Smooth muscle cell of the brain vasculature (primary cell): ENCODE measurements at regions not wholly inside any gene's neighbourhood (a gene's known extent, or its start where the extent isn't known, plus 50 kb on each side); places are given as distances from the start of the nearest gene placed in this dataset.

Source experiments
- DNase-seq: peaks from one replicate; pipeline ENCODE4 v3.0.0-alpha.2; 2012; ENCODE audit warnings: low read depth, low spot score

DNA sequence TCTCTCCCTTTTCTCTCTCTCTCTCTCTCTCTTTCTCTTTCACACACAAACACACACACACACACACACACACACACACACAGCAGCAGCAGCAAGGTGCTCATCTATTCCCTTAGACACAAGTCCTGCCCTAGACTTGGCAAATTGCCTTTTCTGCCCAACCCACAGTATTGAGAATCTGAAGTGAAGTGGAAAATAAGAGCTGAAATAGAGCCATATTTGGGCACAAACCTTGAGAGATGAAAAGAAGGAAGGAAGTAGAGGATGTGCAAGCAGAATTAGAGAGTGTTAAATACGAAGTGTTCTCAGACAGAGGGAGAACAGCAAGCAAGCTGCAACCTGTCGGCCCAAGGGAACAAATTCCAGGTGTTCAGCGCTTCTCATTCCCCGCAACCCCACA is 557.5 kb upstream of the NOX3 start:
- DNase-seq, result no peak

DNA sequence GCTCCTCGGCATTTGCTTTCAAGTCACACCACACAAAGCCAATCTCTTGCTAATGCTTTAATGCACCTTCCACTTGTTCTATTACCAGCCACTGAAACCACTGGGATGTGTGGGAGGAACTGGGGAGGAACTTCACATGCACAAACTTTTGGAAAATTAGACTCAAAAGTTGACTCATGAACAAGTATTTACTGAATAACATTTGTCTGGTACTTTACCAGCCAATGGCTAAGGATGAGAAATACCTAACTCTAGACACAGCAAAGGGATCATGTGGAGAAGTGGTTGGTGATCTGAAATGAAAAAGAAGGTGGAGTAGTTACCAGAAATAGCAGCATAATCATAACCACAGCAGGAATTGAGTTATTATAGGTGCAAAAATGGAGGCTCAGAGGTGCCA is 554.0 kb upstream of the NOX3 start:
- no peak for DNase-seq

DNA sequence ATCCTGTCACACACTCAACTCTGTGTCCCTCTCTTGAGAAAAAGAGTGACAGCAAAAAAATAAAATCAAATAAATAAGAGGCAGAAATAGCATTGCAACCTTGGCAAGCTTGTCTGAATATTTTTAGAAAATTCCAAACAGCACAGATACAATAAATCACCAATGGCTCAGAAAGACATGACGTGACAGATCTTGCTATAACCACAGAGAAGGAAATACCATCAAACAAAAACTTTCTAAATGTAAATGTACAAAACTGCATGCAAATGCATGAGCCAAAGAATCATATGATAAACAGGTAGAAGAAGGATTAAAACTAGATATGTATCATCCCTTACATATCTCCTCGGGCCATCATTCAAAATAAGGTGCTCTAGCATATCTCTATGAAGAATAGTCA is 549.2 kb upstream of the NOX3 start:
- DNase-seq, result no peak

DNA sequence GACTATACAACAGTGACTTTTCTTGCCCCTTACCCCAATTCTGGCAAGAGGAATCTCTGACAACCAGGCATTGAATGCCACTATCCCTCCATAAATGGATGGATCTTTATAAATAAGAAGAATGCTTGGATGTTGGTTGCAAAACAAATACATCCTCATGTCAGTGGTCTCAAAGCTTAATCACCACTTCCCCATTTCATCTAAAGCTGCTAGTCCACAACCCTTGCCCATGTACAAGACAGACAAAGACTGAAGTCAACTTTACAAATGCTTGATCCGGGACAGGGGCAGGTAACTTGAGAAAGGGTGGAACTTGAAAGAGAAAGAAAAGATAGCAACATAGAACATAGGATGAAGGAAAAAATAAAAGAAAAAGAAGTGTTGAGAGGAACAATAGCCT is 540.5 kb upstream of the NOX3 start:
- DNase-seq, result no peak

DNA sequence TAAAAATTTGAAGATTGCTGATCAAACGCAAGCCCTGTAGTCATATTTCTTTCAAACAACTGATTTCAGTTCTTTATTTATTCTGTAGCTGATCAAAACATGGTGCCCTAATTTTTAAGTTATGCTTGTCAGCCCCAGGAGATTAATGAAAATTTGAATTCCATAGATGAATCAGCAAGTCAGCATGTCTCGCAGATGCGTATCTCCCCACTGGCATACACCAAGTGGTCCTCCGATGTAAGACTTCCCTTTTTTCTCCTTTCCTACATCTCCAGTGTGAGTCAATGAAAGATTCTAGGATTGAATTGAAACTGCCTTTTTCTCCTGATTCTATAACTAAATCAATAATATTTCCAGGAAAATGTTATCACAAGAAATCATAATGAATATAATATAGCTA is 539.6 kb upstream of the NOX3 start:
- no peak for DNase-seq

DNA sequence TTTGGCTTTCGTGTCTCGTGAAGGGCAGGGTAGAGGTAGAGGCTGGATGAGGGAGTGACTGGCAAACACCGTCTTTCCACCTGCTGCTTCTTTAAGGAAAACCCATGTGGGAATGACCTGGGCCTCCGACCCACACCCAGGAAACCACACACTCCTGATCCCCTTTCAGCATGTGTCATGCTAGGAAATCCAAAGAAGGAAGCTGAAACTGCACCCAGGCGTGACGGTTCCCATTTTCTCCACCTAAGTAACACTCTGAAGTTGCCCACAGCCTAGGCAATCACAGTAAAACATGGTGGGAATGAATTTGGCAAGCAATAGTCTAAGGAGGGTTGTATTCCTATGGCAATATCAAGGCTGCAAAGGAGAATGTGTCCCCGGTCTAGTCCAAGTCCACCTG is 538.4 kb upstream of the NOX3 start:
- no peak for DNase-seq

DNA sequence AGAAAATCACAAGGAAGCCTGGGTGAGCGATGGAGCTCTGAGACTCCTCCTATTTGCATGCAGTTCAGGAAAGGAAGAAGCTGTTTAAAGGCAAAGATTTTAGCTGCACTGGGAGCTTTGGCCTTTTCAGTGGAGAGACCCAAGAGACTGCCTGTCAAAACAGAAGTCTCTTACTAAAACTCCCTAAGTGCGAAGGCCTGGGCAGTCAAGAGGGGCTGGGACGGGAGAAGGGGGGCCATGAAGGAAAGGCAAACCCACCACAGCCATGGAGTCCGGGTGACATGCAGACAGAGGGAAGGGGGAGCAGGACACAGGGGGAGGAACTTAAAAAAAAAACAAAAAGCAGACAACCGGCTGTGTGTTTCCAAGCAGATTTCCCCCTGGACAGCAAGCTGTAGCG is 537.6 kb upstream of the NOX3 start:
- no peak for DNase-seq

DNA sequence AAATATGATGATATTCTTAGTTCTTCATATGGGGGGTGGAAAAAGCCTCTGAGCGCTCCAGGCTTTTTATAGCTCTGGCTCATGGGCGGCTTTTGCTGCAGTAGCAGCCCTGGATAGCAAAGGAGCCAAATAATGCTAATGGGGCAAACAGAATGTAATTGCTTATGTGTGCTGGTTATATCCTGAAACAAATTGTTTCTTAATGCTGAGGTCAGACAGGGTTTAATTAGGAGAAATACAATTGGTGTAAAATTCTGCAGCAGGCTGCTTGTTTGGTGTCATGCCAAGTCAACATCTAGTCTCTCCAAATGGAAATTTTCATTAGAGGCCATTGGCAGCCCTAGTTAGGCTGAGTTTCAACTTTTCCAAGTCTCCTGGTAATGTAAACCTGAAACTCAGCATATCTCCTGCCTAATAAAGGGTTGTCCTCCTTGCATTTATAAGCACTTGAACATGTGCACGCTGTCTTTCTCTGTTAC is 530.1 kb upstream of the NOX3 start:
- DNase-seq, result no peak

DNA sequence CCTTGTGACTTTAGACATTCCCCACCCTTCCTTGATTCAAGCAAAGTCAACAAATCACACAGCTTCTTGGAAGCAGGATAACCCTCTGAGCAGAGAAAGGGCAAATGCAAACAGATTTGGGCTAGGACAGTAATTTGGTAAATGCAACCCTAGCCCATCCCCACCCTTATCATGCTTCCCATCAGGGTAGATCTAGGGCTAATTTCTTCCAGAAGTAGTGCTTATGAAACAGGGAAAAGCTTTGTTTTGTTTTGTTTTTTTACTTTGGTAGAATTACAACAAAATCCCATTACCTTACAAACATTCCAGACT is 525.1 kb upstream of the NOX3 start:
- DNase-seq, result no peak

DNA sequence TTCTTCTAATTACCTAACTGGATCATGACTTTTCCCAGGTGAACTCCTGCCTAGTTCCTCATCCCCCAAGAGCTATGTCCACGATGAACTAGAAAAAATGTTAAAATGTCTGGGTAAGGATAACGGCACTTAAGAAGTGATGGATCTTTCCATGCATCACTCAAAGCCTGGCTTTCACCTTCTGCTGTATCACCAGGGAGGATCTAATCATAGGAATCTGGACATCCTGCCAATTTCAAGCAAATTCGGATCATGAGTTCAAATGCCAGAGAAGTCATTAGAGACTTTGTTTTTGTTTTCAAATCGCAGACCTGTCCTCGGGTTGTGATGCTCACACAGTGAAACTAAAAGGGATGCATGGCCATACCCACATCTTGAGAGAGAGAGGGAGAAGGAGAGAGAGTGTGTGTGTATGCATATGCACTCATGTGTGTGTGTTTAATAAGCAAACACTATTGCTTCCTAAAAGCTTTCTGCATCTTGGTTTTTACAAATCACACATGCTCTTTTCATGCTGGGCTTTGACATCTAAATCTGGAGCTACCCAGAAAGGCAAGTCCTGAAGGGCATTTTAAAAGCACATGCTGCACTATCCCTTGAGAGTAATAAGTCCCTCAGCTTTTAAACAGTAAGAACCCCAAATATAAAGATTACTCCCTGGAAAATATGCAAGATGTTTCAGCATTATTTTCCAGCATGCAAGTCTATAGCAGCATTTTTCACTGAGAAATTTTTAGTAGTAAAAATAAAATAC is 524.6 kb upstream of the NOX3 start:
- no peak for DNase-seq

DNA sequence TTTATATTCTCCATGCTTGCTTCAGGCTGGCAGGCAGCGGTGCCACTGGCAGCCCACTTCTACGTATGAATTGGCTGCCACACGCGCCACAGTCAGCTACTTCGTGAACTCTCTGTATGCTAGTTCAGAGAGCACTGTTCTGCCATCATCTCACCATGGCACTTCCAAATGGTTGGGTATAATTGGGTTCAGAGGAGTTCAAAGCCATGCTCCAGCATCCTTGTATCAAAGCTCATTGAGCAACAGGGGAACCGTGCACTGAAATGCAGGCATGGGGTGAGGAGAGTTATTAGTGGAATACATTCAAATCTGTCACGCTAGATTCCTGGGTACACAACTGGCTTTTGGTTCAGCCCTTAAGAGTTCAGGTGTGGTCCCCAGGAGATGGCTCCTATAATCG is 519.9 kb upstream of the NOX3 start:
- no peak for DNase-seq

DNA sequence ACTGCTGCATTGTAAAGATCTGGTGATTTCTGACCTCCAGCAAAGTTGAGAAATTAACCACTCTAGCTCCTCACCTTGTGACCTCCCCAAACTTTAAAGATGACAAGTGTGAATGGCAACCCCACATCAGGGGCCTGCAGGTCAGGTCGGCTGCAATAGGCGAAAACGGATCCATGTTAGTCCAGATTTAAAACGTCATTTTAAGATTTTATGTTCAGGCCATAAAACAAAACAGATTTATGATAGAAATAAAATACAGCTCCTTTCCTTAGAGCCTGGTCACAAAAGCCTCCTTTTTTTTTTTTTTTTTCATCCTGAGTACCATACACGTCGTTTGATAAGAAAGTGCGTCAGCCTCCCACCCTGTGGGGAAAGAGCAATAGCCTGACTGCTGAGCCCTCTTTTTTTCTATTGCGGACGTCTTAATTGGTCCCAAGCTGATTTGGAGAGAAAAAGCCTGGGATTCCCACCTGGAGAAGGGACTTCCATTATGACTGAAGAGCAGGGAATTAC is 519.2 kb upstream of the NOX3 start:
- DNase-seq, result no peak

DNA sequence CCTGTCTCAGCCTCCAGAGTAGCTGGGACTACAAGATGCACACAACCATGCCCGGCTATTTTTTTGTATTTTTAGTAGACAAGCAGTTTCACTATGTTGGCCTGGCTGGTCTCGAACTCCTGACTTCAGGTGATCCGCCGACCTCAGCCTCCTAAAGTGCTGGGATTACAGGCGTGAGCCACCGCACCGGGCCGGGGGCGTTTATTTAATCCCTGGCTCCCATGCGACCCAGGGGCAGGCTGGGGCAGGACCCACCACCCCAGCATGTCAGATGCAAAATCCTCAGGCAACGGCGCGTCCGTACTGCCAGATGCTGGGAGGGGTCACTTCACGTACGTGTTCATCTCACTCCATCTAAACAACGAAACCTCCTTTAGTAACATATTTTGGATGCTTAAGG is 518.7 kb upstream of the NOX3 start:
- DNase-seq, result no peak

DNA sequence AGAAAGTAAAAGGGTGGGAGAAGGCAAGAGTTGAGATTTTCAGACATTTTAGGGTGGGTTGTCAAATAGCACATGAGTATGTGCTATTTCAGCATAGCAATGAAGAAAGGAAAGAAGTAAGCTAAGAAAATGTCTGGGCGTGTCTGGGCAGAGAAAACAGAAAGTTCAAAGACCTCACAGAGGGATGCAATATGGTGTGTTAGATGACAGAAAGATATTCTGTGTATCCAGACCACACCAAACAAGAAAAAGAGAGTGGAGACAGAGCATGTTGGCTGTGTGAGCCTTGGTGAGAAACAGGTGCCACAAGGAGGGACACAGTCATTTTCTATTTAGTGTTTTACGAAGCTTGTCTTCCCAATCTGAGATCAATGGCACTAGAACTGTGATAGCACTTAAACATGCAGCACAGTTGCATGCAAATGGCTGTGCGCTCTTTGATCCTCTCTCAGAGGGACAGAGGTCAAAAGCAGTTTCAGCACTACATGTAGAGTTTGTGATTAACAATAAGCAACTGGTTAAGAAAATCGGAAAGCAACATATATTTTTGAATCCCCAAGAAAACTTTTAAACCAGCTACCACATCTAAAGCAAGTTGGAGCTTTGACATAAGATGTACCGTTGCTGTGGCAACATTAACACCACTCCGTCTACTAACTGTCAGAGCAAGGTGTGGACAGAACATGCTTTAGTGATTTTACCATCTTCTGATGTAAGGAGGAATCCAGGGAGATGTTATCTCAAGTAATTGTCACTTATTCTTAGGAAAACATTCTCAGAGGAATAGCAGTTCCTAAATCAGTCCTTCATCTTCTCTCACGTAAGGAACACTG is 515.5 kb upstream of the NOX3 start:
- DNase-seq, result no peak

DNA sequence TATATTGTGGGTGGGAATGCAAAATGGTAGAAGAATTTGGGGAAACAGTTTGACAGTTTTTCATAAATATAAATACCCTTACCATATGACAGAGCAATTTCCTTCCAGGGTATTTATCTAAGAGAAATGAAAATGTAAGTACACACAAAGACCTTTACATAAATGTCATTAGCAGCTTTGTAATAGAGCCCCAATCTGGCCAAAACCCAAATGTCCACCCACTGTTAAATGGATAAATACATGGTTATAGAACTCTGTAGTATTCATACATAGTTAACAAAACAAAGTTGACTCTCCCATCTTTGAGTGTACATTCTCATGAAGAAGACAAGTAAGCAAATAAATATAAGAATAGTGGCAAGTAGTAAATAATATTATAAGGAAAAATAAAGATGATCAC is 514.8 kb upstream of the NOX3 start:
- no peak for DNase-seq

DNA sequence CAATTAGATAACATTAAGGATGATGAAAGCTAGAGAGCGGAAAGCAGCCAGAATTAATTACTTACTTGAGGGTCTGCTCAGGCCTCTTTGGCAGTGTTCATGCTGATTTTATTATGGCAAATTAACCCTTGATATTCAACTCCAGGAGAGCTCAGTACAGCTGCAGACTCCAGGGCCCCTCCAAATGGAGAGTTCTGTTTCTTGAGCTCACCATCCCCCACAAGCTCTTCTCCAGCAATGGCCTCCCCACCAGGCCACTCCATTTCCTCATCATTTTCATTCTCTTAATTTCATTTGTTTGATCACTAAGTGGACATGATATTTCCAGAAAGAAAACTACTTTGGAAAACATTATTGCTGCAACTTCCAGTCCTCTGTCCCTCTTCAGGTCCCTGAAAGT is 513.3 kb upstream of the NOX3 start:
- no peak for DNase-seq

DNA sequence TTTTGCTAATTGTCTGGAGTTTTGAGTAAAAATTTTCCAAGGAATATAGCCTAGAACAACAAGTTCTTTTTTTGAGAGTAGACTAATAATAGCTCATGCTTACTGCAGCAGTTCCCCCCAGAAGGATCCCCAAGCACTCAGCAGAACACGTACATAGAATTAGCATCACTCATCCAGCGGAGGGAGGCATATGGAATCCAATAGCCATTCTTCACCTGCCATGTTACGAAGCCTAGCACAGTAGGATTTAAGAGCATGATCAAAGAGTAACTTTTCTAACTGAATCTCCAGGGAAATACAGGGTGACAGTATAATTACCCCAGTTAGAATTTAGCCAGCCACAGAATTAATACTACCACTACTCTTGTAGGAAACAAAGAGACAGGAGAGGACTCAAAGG is 511.7 kb upstream of the NOX3 start:
- no peak for DNase-seq

DNA sequence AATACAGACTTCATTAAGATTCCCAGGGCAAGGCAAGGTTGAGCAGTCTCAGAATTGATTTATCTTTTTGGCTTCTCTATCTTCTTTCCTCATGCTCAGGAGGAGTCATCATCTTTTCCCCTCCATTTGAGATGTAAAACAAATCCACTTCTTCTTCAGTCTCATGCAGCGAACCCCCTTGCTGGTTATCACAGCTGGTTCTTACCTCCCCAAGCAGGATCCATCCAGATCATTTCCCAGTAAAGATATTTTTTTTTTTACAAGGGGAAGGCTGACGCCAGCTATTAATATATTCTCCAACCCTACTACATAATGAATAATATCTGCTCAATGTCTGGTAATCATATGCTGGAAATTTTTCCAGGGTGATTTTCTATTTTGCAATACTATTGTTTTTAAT is 508.9 kb upstream of the NOX3 start:
- DNase-seq, result no peak

DNA sequence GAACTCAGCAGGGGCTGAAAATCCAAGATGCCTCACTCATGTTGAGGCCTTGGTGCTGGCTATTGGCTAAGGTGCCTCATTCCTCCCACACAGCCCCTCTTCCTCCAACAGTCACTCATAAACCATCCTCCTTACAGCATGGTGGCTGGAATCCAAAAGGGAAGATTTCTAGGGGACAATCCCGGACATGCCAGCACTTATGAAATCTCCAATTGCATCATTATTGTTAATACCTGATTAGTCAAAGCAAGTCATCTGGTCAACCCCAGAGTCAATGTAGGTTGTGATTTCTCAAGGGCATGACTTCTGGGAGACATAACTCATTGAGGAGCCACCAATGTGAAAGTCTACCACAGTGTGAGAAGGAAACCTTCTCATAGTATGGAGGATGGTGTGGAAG is 506.6 kb upstream of the NOX3 start:
- no peak for DNase-seq

DNA sequence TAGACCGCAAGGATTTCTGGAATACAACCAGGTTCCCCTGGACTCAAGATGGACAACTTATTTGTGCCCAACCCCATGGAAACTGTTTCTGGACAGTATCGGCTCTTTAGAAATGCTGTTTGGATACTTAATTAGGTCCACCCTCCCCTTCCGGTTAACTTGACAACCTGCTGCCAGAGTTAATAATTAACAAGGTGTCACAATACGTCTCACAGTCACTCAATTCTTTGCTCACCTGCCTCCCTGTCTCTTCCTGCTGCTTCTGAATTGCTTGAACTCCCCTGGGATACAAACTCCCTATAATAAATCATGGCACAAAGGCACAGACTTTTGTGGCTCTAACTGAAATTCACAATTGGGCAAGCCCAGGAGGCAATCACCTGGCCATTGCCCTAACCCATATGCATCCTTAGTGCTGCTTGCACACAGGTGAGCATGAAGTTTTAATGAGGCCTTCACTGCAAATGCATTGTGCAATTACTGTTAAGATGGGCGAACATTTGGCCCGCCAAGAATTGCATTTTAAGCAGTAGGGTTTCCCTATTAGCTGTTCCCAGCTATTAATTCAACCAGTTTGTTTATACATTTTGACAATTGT is 504.4 kb upstream of the NOX3 start:
- no peak for DNase-seq

DNA sequence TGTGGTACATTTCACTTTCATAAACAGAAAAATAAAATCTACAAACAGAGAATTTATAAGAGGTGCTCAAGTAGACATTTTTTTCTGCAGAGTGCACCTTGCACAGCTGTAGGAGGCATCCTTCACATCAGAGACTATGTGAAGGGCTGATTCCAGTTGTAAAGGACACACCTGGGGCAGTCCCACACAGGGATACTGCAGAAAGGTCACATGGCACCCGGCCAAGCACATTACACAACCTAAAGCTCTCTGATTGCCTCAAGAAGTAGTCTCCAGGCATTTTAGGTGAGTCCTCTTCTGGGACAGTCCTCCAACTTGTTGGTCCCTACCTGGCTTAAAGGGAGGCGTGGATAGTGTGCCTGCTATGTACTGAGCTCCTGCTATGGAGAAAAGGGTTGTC is 502.9 kb upstream of the NOX3 start:
- no peak for DNase-seq

DNA sequence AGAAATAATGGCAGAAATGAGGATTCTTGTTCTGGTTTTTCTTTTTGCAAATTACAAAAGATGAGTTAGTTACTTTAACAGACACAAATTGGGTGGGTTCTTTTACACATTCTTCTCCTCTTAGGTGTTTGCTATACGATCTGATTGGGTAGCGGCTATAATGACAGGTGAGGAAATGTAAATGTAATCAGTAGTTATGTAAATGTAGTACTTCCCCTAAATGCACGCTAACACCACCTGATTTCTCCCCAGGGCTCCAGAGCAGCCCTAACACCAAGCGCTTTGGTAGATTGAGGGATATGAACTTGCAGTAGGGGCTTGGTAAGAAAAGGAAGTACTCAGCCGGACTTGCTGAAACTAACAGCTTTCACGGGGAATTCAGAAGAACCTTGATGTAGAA is 499.4 kb upstream of the NOX3 start:
- no peak for DNase-seq

DNA sequence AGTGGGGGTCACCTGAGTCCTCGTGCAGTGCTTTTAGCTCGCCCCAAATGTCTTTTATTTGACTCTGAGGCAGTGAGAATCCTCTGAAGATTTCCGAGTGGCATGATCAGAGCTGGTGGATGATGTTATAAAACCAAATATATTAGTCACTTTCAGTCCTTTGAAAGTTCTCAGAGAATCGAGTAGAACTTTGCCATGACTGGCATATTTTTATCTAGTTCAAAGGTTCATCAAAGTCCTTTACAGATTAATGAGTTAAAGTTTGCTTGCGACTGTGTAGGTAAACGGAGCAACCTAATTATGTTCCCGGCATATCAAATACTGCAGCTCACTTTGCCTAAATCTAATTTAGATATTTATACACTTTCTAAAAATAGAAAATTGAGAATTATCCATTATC is 498.5 kb upstream of the NOX3 start:
- DNase-seq, result no peak
